Activated CD4-positive, alpha-beta T cell treated with anti-CD3 and anti-CD28 coated beads, Interleukin-2, amount 50 U/mL, for 4 hours (primary cell): ENCODE measurements at regions not wholly inside any gene's neighbourhood (a gene's known extent, or its start where the extent isn't known, plus 50 kb on each side); places are given as distances from the start of the nearest gene placed in this dataset.
"Not testable (repeated sequence)": the region's sequence is repeated elsewhere in the genome, so short reads cannot be mapped to it uniquely, and the experiment has no call there.

ENCODE experiments used
- DNase-seq, 2 experiments: peaks; one replicate each; pipeline ENCODE4 v3.0.0-alpha.2; 2020

- DNase-seq, result no peak
Observed at GRCh38 chr6:130615816-130616215, 211.4 kb upstream of the SMLR1 start.

GRCh38 chr6:130617658-130618057 is 209.5 kb upstream of the SMLR1 start:
- no peak for DNase-seq

- DNase-seq, result not testable (repeated sequence)
Observed at GRCh38 chr6:130618806-130619205, 208.4 kb upstream of the SMLR1 start.

GRCh38 chr6:130620338-130620781 is 206.8 kb upstream of the SMLR1 start:
- DNase-seq, result no peak

GRCh38 chr6:130622142-130622541 is 205.1 kb upstream of the SMLR1 start:
- DNase-seq, result no peak

- no peak for DNase-seq
Observed at GRCh38 chr6:130624046-130624445, 203.2 kb upstream of the SMLR1 start.

GRCh38 chr6:130625825-130626527 is 201.2 kb upstream of the SMLR1 start:
- DNase-seq, result no peak

GRCh38 chr6:130628862-130629261 is 198.3 kb upstream of the SMLR1 start:
- no peak for DNase-seq

- no peak for DNase-seq
Observed at GRCh38 chr6:130629640-130630039, 197.6 kb upstream of the SMLR1 start.

GRCh38 chr6:130632277-130632676 is 194.9 kb upstream of the SMLR1 start:
- no peak for DNase-seq

- no peak for DNase-seq
Observed at GRCh38 chr6:130632897-130633296, 194.3 kb upstream of the SMLR1 start.

- no peak for DNase-seq
Observed at GRCh38 chr6:130643361-130643760, 183.8 kb upstream of the SMLR1 start.

GRCh38 chr6:130644175-130644574 is 183.0 kb upstream of the SMLR1 start:
- no peak for DNase-seq

- not testable (repeated sequence) for DNase-seq
Observed at GRCh38 chr6:130644769-130645168, 182.4 kb upstream of the SMLR1 start.

GRCh38 chr6:130647246-130647645 is 180.0 kb upstream of the SMLR1 start:
- no peak for DNase-seq

- DNase-seq, result no peak
Observed at GRCh38 chr6:130655586-130655985, 171.6 kb upstream of the SMLR1 start.

- no peak for DNase-seq
Observed at GRCh38 chr6:130661077-130661476, 166.1 kb upstream of the SMLR1 start.

- no peak for DNase-seq
Observed at GRCh38 chr6:130666786-130667185, 160.4 kb upstream of the SMLR1 start.

GRCh38 chr6:130670142-130670541 is 157.1 kb upstream of the SMLR1 start:
- no peak for DNase-seq

- no peak for DNase-seq
Observed at GRCh38 chr6:130671119-130671518, 156.1 kb upstream of the SMLR1 start.

GRCh38 chr6:130671577-130671976 is 155.6 kb upstream of the SMLR1 start:
- DNase-seq, result no peak

- DNase-seq, result no peak
Observed at GRCh38 chr6:130672153-130672552, 155.1 kb upstream of the SMLR1 start.

GRCh38 chr6:130674604-130675003 is 152.6 kb upstream of the SMLR1 start:
- DNase-seq, result no peak

GRCh38 chr6:130675072-130675471 is 152.1 kb upstream of the SMLR1 start:
- DNase-seq, result no peak

- no peak for DNase-seq
Observed at GRCh38 chr6:130676077-130676772, 151.0 kb upstream of the SMLR1 start.
